HG03135 (cell line): ENCODE measurements at regions not wholly inside any gene's neighbourhood (a gene's known extent, or its start where the extent isn't known, plus 50 kb on each side); places are given as distances from the start of the nearest gene placed in this dataset.

Experiments used
- ATAC-seq: cut with Tn5 transposase; IDR thresholded peaks from one replicate; pipeline ENCODE4 v1.9.1; 2021; ENCODE audit warnings: mild to moderate bottlenecking, moderate library complexity; ENCODE audit not compliant: unreplicated experiment

DNA sequence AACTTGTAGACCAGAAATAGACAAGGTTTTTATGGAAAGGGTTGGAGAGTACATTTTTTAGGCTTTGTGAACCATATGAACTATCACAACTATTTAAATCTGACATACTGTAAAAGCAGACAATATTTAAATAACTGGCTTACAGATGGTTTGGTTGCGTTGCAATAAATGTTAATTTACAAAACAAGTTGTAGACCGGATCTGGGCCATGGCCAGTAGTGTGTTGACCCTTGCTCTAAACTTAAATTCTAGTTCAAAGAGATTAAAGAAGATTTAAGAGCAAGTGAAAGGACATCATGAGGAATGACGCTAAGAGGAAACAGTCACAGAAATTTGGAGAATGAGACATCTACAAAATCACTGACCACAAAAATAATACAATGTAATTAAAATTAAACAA, 652.7 kb downstream of the DCDC2C start:
- no peak for ATAC-seq

DNA sequence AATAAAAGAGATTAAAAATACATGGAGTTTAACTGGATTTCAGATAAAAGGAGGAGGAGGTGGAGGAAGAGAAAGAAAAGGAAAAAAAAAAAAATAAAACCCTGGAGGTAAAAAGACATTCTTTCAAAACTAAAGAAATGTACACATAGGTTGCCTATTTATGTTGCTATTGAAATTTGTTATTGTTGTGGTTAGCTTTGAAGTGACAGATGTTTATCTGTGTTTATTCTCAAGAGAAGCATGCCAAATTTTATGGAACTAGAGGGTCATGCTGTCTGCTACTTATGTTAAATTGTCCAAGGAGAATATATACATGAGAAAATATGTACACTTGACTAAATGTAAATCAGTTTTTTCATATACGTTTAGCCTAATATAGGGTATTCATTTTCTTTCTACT, 653.2 kb downstream of the DCDC2C start:
- ATAC-seq, result no peak

DNA sequence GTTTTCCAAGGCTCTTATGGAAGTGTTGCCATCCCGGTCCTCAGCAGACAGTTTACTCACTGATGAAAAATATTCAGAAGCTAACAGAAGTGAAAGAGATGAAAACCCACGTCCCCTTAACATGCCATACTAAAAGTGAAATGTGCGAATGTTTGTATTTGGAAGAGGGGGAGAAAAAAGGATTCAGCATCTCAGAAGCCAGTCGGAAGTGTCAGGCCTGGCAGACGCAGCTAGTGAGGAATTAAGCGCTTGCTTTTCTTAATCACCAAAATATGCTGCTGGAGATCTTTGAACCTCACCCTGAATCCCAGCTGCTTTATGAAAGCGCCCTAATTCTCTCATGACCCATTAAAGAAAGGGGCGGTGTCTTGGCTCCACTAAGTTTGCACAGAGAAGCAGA, 653.7 kb downstream of the DCDC2C start:
- no peak for ATAC-seq

DNA sequence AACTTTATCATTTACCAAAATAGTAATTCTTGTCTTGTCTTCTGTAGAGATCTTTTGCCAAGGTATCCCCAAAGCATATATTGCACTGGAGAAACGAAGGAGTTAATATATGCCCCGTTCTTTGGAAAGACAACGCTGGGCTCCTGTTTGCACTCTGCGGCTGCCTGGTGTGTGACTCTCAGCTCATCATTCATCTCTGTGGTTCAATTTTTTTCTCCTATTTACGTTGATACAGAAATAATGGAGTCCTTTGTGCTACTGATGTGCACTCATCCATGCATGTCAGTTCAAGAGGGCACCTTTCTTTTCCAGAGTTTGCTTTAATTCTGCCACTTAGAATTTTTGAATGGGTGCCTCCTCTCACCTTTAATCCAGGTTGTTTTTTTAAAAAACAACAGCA, 655.5 kb downstream of the DCDC2C start:
- ATAC-seq, result no peak

DNA sequence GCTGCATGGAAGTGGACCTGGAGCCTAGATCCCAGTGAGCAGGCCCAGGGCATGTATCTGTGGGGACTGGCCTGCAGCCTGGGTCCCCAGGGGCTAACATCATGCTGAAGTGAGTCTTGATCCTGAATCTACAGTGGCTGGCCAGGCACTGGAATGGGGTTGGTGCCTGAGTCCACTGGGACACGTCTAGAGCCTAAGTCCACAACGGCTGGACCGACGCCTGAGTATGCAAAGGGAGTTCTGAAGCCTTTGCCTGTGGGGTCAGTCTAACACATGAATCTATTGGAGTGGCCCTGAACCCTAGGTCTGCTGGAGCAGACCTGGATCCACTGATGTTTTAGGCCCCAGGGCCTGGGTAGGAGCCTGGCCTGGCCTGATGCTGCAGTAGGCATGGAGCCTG, 665.5 kb downstream of the DCDC2C start:
- ATAC-seq, result no peak

DNA sequence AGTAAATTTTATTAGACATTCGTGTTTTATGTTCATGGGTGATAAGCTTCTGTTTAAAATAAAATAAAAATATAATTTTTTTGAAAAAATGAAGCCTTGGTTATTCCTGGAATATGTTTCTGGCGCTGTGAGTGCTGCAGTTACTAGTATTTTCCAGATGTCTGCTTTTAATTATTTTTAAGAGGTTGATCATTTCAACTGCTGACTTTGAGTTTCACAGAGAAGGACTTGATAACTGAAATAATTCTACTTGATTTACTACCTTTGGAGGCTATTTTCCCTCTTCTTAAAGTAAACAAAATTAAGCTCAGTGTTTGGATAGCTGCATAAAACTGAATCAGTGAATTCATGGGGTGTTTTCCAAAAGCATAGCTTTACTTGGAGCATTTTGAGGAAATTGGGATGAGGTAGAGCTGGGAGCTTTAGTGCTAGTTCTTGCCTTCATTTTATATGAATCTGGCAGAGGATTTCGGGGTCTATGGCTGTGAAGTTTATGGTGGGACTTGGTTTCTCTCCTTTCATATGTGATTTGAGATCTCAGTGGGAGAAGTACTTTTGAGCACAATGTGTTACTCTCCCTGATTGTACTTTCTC, 666.5 kb downstream of the DCDC2C start:
- no peak for ATAC-seq

DNA sequence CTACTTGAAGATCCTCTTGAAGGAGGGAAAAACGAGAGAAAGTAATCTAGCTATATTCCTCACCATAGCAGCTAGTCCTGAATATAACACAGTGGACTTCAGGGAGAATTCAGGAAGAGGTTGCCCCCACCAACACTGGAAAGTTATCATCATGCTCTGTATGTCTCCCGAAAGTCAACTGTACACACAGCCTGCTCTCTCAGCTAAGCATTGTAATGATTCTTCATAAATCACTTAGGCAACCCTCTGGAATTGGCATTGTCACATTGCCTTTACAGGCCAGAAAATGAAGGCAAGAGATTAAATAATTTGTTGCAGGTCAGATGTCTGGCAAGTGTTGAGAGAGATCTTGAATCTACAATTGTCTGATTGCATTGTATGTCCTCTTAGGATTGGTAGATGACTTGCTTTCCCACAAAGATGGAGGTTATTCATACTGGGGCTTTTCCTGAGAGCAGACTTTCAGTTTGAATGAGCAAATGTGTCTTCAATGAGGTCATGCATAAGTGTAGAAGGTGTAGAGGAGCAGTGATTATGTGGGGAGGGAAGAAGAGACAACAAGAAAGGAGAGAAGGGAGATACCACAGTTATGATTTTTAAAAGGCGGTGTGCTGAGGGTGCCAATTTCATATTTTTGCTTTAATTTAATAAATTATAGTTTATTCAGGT, 667.2 kb downstream of the DCDC2C start:
- ATAC-seq, result no peak

DNA sequence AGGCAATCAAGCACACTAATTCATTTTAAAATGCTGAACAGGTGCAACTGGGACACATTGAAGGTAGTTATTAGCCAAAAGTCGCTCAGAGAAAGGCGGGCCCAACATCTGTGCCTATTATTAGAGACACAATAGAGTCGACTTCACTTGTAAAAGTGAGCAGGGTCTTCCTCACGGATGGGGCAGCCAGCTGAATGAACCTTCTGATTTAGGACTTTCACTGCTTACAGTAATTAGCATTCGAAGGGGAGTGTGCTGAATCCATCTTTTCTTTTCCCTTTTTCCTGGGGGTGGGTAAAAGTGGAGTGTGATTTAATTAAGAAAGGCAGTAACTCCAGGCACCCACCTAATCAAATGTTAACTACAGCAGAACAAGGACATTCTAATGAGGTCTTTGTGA, 677.7 kb downstream of the DCDC2C start:
- ATAC-seq, result no peak

DNA sequence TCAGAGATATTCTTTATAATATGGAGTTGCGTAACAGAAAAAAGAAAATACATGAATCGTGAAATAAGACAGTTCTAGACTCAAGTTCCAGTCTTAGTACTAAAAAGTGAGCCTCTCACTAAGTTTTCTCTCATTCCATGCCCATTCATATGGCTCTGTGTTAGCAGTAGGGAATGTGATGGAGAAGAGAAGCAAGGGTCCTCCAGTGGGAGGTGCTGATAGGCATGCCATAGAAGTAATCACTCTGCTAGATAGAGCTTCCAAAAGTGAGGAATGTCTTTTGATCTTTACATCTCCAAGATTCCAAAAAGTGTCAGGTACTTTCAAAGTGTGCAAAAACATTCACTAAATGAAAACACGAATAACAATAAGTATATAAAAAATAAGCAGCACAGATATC, 678.4 kb downstream of the DCDC2C start:
- ATAC-seq, result no peak

DNA sequence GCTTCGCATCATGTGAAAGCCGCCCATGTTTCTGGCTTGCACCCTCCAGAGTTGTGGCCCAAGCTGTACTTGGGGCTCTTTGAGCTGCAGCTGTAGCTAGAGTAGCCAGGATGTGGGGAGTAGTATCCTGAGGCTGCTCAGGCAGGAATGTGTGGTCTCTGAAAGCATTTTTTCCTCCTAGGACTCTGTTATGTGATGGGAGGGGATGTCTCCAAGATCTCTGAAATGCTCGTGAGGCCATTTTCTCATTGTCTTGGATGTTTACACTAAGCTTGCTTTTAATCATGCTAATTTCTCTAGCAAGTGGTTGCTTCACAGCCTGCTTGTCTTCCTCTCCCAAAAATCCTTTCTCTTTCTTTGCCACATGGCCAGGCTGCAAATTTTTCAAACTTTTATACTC, 687.6 kb downstream of the DCDC2C start:
- ATAC-seq, result no peak

DNA sequence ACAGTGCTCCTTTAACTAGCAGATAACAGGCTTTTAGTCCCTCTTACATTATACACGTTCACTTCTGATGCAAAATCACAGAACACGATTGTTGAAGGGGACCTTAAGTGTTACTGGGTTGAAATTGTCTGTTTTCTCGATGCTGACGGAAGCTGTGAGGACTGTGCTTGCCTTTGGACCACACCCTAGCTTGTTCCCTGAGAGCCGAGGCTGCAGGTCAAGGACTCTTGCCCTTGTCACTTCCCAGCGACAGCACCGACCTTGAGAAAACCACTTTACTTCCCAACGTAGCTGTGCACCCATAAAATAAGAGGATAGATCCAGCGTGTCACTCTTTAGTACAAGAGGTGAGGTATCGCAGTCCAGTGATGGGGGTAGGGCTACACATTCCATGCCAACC, 701.0 kb downstream of the DCDC2C start:
- ATAC-seq, result no peak

DNA sequence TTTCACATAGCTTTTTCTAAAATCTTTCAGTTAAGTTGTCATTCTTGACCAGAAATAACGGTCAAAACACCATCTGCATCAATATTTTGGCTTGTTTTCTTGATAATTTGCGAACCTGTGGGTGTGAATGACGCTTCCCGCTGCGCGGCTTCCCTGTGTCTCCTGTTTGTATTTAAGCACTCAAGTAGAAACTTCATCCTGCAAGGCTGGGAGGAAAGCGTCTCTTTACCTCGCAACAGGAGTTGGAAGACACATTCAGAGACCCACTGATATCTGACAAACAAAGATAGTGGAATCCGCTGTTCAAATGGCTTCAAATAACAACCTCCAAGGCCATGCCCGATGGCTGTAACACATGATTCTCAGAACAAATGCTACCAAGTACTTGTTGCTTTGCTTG, 704.9 kb downstream of the DCDC2C start:
- ATAC-seq, result no peak

DNA sequence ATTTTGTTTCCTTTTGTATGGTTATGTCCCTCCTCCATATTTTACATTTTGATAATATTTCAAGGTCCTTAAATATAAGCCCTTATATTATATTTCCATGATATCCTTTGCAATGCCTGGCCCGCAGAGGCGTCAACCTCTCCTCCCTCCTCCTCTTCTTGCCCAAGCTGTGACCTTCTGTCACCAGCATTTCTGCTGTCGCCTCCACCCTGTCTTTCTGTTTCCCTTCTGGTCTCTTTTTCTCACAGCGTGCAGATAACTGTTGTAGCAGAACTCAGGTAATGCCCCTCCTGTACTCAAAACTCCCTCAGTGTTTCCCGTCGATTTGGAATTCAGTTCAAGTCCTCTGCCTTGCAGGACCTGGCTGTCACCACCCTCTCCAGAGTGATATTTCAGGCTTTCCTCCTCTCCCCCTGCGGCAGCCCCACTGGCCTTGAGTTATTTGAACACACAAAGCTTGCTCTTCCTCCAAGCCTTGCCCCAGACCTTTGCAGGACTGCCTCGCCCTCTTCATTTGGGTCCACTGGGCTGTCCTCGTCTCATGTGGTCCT, 709.3 kb downstream of the DCDC2C start:
- ATAC-seq, result no peak

DNA sequence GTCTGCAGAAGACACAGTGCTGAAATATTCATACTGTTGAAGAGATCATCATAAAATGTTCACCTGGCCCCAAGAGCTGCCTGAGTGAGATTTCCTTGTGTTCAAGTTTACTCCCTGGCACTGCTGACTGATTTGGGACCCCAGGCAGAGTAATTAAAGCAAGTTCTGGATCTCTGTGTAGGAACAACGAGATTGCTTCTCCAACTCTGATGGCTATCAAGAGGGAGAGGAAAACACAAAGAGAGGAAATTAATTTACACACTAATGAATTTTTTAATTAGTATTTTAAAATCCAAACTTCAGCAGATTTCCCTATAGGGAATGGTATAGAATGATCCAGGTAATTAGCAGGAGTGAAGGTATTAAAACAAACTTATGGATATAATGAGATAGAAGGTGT, 711.8 kb downstream of the DCDC2C start:
- no peak for ATAC-seq

DNA sequence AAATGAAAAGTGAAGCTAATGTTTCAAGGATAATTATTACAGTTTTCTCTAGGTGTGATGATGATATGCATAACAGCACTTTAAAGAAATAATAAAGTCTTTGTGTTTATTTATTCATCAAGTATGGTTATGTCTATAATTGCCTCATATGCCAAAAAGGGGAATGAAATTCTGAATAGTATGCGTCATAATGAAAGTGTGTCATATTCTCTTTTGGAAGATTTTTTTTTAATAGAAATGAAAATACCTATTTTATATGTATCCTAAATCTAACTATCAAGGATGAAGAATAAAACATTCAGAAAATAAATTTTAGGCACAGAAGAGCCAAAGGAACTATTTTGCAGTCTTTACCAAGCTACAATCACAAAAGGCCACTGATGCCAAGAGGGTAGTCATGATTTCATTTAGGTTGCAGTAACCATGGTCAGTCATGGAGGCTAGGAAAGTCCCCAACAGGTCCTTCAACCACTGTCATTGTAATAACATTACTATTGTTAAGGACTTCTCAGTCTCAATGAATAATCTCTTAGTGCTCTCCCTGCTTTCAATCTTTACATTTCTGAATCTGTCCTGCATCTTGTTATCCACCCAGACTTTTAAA, 712.5 kb downstream of the DCDC2C start:
- no peak for ATAC-seq

DNA sequence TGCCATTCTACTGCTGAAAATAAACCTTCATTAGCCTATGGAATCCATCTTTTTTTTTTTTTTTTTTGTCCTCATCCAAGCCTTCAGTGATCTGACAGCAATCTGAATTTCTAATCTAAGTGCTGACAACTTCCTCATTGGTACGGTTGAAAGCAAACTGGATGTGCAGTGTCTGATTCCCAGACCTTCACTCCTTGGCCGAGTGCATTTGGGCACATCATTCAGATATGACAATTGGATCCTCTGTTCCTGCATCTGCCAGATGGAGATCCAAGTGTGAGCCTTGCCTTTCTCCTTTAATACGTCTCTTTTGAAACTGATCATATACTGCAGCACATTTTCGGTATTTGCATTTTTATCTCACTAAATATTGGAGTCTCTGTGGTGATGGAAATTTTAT, 713.1 kb downstream of the DCDC2C start:
- no peak for ATAC-seq

DNA sequence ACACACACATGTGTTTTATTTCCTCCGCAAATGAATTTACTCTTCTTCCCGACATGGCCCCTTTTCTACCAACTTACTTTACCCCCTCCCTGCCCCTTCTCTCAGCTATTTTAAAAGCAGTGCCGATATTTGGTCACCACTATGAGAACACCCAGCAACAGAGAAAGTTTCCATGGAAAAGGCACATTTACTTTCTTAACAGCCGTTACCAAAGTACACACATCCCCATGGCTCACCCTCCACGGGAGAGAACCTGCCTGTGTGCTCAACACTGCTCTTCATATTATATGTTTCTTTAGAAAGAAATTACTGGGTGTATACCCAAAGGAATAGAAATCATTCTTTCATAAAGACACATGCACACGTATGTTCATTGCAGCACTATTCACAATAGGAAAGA, 714.4 kb downstream of the DCDC2C start:
- ATAC-seq, result no peak

DNA sequence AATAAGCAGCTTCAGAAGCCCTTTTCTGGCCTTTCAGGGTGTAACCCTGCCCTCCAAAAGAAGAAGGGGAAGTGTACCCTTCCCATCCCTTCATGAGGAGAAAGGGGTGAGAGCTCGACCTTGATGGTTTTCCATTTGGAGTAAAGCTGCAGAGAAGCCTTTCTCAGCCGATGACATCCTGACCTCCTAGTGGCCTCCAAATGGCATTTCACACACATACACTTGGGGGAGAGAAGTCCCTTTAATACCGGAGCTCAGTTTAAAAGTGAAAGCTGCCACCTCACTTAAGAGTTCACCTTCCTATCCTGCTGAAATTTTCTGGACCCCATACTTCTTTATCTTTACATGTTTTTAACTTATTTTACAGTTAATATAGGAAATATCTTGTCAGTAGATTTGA, 716.7 kb downstream of the DCDC2C start:
- no peak for ATAC-seq

DNA sequence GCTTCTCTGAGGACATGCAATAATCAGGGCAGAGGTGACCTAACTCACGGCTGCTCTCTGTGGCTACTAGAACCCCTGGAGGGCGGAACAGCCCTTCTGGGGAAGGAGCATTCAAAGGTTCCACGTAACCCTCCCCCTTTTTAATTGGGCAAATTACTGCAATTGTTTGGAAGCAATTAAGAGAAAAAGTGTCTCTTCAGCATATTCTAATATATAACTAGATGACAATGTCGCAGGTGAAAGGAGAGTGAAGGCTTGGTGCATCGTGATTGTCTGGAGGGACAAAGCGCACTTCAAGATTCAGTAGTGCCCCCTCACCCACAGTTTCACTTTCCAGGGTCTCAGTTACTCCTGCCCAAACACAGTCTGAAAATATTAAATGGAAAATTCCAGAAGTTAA, 720.8 kb downstream of the DCDC2C start:
- no peak for ATAC-seq

DNA sequence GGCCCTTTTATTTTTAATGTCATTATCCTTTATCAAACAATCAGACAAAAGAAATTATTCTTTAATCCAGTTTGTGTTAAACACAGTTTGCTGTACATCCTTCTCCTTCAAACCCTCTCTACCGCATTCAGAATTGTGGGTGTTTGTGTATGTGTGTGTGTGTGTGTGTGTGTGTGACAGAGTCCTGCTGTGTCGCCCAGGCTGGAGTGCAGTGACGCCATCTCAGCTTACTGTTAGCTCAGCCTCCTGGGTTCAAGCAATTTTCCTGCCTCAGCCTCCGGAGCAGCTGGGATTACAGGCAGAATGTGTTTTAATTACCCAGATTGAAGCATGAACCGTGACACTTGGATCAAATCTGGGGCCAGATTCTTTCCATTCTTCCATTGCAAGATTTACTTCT, 723.7 kb downstream of the DCDC2C start:
- ATAC-seq, result no peak

DNA sequence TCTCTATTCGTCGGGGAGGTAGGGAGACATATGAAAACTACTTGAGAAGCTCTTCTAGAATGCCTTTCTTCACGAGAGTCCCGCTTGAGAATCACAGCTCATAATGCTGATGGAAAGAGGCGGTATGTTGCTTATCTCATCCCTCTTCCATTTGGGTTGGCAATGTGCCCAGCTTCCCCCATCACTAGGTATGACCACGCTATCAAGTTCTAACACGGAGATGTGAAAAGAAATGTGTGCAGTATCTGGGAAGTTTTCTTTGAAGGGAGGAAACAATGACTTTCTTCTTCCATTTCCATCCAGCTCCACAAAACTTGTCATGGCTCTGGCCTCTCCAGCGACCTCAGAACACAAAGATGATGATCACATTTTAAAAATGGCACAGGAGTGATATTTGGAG, 742.4 kb downstream of the DCDC2C start:
- no peak for ATAC-seq

DNA sequence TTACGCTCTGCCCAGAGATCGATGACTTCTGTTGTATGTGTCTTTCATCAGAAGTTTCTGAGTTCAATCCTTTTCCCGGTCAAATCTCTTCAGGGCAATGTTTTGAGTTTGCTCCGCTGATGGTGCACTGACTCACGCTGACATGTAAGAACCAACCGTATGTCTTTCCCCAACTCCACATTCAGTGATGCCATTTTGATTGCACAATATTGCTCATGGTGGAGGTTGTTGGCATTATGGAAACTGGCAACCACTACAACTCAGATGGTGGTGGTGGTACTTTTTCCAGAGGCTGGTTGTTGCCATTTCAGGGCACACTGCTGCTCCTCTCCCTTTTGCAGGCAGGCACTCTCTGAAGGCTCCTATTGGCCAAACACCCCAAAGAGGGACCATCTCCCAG, 751.5 kb downstream of the DCDC2C start:
- ATAC-seq, result no peak
